Natural killer cell (primary cell): ENCODE measurements at regions not wholly inside any gene's neighbourhood (a gene's known extent, or its start where the extent isn't known, plus 50 kb on each side); places are given as distances from the start of the nearest gene placed in this dataset.

Experiments
- ATAC-seq, 3 donors: fragments of 150-1000 bp in 2 of 3; fragments of 200-7000 bp in 1 of 3; cut with Tn5 transposase; 1 replicate in 1 of 3; 2 replicates in 2 of 3; pipeline ENCODE4 v1.10.0; 2021; ENCODE audit warnings: mild to moderate bottlenecking in 2 of 3, moderate library complexity in 2 of 3
- DNase-seq, 2 donors: peaks; one replicate each; pipeline versions ENCODE4 v3.0.0 to v3.0.0-alpha.2; 2013 to 2021; ENCODE audit warnings: mixed read lengths in 1 of 2
- H3K27ac ChIP-seq: one replicate; pipeline ENCODE4 v1.5.1; 2013; ENCODE audit warnings: mild to moderate bottlenecking, low read length
- H3K27me3 ChIP-seq: one replicate; pipeline ENCODE4 v1.6.1; 2013; ENCODE audit warnings: low read length; ENCODE audit not compliant: control insufficient read depth, insufficient read depth
- H3K36me3 ChIP-seq: one replicate; pipeline ENCODE4 v1.6.1; 2013; ENCODE audit warnings: low read length; ENCODE audit not compliant: control insufficient read depth, insufficient read depth
- H3K4me1 ChIP-seq: one replicate; pipeline ENCODE4 v1.6.1; 2013; ENCODE audit warnings: low read length; ENCODE audit not compliant: control insufficient read depth, insufficient read depth
- H3K4me3 ChIP-seq: one replicate; pipeline ENCODE4 v1.5.1; 2013; ENCODE audit warnings: low read length
- H3K9me3 ChIP-seq: one replicate; pipeline ENCODE4 v1.6.1; 2013; ENCODE audit warnings: low read length; ENCODE audit not compliant: control insufficient read depth, insufficient read depth
- H3K27ac Mint-ChIP-seq, 2 donors: one replicate each; pipeline ENCODE4 v1.8.0; 2022; ENCODE audit warnings: mild to moderate bottlenecking in 2 of 2, mixed read lengths in 2 of 2, moderate library complexity in 1 of 2
- H3K27me3 Mint-ChIP-seq, 2 donors: one replicate each; pipeline ENCODE4 v1.8.0; 2022; ENCODE audit warnings: low read depth in 2 of 2, mixed read lengths in 2 of 2
- H3K36me3 Mint-ChIP-seq: one replicate; pipeline ENCODE4 v1.8.0; 2022; ENCODE audit warnings: mixed read lengths
- H3K4me1 Mint-ChIP-seq, 2 donors: one replicate each; pipeline ENCODE4 v1.8.0; 2022; ENCODE audit warnings: mixed read lengths in 2 of 2
- H3K4me3 Mint-ChIP-seq: one replicate; pipeline ENCODE4 v1.8.0; 2022; ENCODE audit warnings: mild to moderate bottlenecking, moderate library complexity, mixed read lengths
- H3K9me3 Mint-ChIP-seq, 2 donors: one replicate each; pipeline ENCODE4 v1.8.0; 2022; ENCODE audit warnings: mixed read lengths in 2 of 2
- CTCF ChIP-seq: fragments of 200-600 bp; IDR thresholded peaks from one replicate; pipeline ENCODE4 v1.8.0; 2022; ENCODE audit warnings: antibody characterized with exemption
- WGBS: methylation state at CpG from one replicate; pipeline ENCODE4 v1.1.7; 2013; ENCODE audit warnings: missing lambda C conversion rate; ENCODE audit not compliant: insufficient coverage; 5-methylcytosine and 5-hydroxymethylcytosine counted together
- intact Hi-C: fragments of 100-400 bp; cut with micrococcal nuclease; formaldehyde crosslinking; loops from one replicate; pipeline ENCODE4 v1.14.2; 2022

- no peaks in the 10 kb centered on the region for H3K27me3 Mint-ChIP-seq
- intact Hi-C loops, result no loop called here
- 64% methylated on average over 4 of the region's 5 CpGs for WGBS
Observed at GRCh38 chr13:34161931-34162543, 344.1 kb downstream of the RFC3 start.

GRCh38 chr13:34162544-34162933, 344.6 kb downstream of the RFC3 start:
- no peak overlapping the region for H3K4me3 Mint-ChIP-seq
- no peak for DNase-seq
- Histone ChIP-seq H3K4me1 (no peaks in the 10 kb centered on the region), H3K36me3 (no peaks in the 10 kb centered on the region), H3K27ac (no peak overlapping the region), H3K4me3 (no peak overlapping the region), H3K9me3 (no peaks in the 10 kb centered on the region), H3K27me3 (no peaks in the 10 kb centered on the region)
- no peak for ATAC-seq
- intact Hi-C loops, result no loop called here
- H3K4me1 Mint-ChIP-seq, result no peaks in the 10 kb centered on the region
- no peaks in the 10 kb centered on the region for H3K27me3 Mint-ChIP-seq
- H3K36me3 Mint-ChIP-seq, result no peaks in the 10 kb centered on the region
- TF ChIP-seq CTCF, result no peak
- no peak overlapping the region for H3K27ac Mint-ChIP-seq
- WGBS, result 87% methylated on average over 3 of the region's 3 CpGs
- H3K9me3 Mint-ChIP-seq, result peaks cover 8 to 13% of the 10 kb centered on the region in 2 donors

More at GRCh38 chr13:34161931-34162543, 344.1 kb downstream of the RFC3 start:
- DNase-seq (no peak), ATAC-seq (no peak)
- no peak for TF ChIP-seq CTCF
- Mint-ChIP-seq H3K27ac (no peak overlapping the region), H3K4me1 (peaks cover 0 to under 1% of the 10 kb centered on the region in 2 donors), H3K36me3 (no peaks in the 10 kb centered on the region), H3K4me3 (no peak overlapping the region), H3K9me3 (peaks cover 8 to 14% of the 10 kb centered on the region in 2 donors)
- H3K9me3 ChIP-seq, result no peaks in the 10 kb centered on the region
- no peaks in the 10 kb centered on the region for H3K4me1 ChIP-seq
- no peaks in the 10 kb centered on the region for H3K36me3 ChIP-seq
- H3K27ac ChIP-seq, result no peak overlapping the region
- H3K27me3 ChIP-seq, result no peaks in the 10 kb centered on the region
- H3K4me3 ChIP-seq, result no peak overlapping the region

GRCh38 chr13:34164582-34164981, 346.6 kb downstream of the RFC3 start:
- H3K27ac Mint-ChIP-seq, result no peak overlapping the region
- H3K4me3 ChIP-seq, result no peak overlapping the region
- WGBS, result 96% methylated on average over 4 of the region's 6 CpGs
- H3K36me3 ChIP-seq, result no peaks in the 10 kb centered on the region
- no peaks in the 10 kb centered on the region for H3K4me1 ChIP-seq
- TF ChIP-seq CTCF, result no peak
- no peaks in the 10 kb centered on the region for H3K4me1 Mint-ChIP-seq
- intact Hi-C loops, result no loop called here
- peaks cover 0 to 7% of the 10 kb centered on the region in 2 donors for H3K9me3 Mint-ChIP-seq
- no peak overlapping the region for H3K27ac ChIP-seq
- no peak overlapping the region for H3K4me3 Mint-ChIP-seq
- no peaks in the 10 kb centered on the region for H3K27me3 ChIP-seq
- H3K27me3 Mint-ChIP-seq, result no peaks in the 10 kb centered on the region
- H3K9me3 ChIP-seq, result no peaks in the 10 kb centered on the region
- no peak for DNase-seq
- no peak for ATAC-seq
- H3K36me3 Mint-ChIP-seq, result no peaks in the 10 kb centered on the region

GRCh38 chr13:34165158-34165557, 347.2 kb downstream of the RFC3 start:
- DNase-seq (no peak), ATAC-seq (no peak)
- Histone ChIP-seq H3K27ac (no peak overlapping the region), H3K4me3 (no peak overlapping the region), H3K4me1 (no peaks in the 10 kb centered on the region), H3K9me3 (no peaks in the 10 kb centered on the region), H3K36me3 (no peaks in the 10 kb centered on the region), H3K27me3 (no peaks in the 10 kb centered on the region)
- H3K9me3 Mint-ChIP-seq, result peaks cover 0 to 5% of the 10 kb centered on the region in 2 donors
- H3K4me3 Mint-ChIP-seq, result no peak overlapping the region
- no peak overlapping the region for H3K27ac Mint-ChIP-seq
- no peak for TF ChIP-seq CTCF
- H3K4me1 Mint-ChIP-seq, result no peaks in the 10 kb centered on the region
- WGBS, result 93% methylated on average over 7 of the region's 7 CpGs
- intact Hi-C loops, result no loop called here
- no peaks in the 10 kb centered on the region for H3K36me3 Mint-ChIP-seq
- H3K27me3 Mint-ChIP-seq, result no peaks in the 10 kb centered on the region
